Ishikawa (cell line): ENCODE measurements at regions not wholly inside any gene's neighbourhood (a gene's known extent, or its start where the extent isn't known, plus 50 kb on each side); places are given as distances from the start of the nearest gene placed in this dataset.

Experiments used
- CEBPB ChIP-seq: IDR thresholded peaks from 2 replicates; pipeline ENCODE4 v1.6.1; 2012
- CREB1 ChIP-seq: IDR thresholded peaks from 2 replicates; pipeline ENCODE4 v1.6.1; 2012; ENCODE audit warnings: low read depth
- EGR1 ChIP-seq: IDR thresholded peaks from 2 replicates; pipeline ENCODE4 v1.6.1; 2012
- EP300 ChIP-seq: IDR thresholded peaks from 2 replicates; pipeline ENCODE4 v1.6.1; 2012; ENCODE audit warnings: borderline replicate concordance
- FOXM1 ChIP-seq: IDR thresholded peaks from 2 replicates; pipeline ENCODE4 v1.6.1; 2012; ENCODE audit warnings: low read depth, borderline replicate concordance
- NFIC ChIP-seq: IDR thresholded peaks from 2 replicates; pipeline ENCODE4 v1.6.1; 2012
- RAD21 ChIP-seq: IDR thresholded peaks from 2 replicates; pipeline ENCODE4 v1.6.1; 2012; ENCODE audit warnings: low read depth
- TAF1 ChIP-seq: IDR thresholded peaks from 2 replicates; pipeline ENCODE4 v1.6.1; 2012; ENCODE audit warnings: low read depth, mild to moderate bottlenecking
- TCF12 ChIP-seq: IDR thresholded peaks from 2 replicates; pipeline ENCODE4 v1.6.1; 2012; ENCODE audit warnings: low read depth
- TEAD4 ChIP-seq: IDR thresholded peaks from 2 replicates; pipeline ENCODE4 v1.6.1; 2012
- YY1 ChIP-seq: IDR thresholded peaks from 2 replicates; pipeline ENCODE4 v1.6.1; 2012; ENCODE audit warnings: low read depth
- ZBTB7A ChIP-seq: IDR thresholded peaks from 2 replicates; pipeline ENCODE4 v1.6.1; 2012; ENCODE audit warnings: low read depth
- TF ChIP-seq, protein P1 (sequence below): IDR thresholded peaks from 2 replicates; pipeline ENCODE4 v1.6.1; 2012
- TF ChIP-seq, protein P2 (sequence below): IDR thresholded peaks from 2 replicates; pipeline ENCODE4 v1.6.1; 2012; ENCODE audit warnings: low read depth, mild to moderate bottlenecking
- TF ChIP-seq, protein P3 (sequence below): IDR thresholded peaks from 2 replicates; pipeline ENCODE4 v1.6.1; 2012

DNA sequence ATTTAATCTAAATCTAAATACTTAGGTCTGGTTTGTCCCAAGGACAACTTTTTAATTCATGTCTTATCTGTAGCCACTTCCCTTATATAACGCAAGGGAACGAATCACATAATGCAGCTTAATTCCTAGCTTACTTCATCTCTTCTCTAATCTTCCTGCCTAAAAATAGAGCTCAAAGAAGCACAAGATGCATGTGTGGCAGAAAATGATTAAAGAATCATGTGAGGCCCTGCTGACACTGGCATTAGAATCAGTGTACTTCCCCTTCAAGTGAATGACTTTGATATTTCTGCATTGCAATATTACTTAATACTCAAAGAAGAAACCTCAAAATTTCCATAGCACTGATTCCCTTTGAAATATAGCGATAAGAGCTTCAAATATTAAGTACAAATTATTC is 317.9 kb upstream of the FTMT start:
- TF ChIP-seq ZBTB7A (no peak), TAF1 (no peak), EP300 (no peak), CREB1 (no peak), YY1 (no peak), EGR1 (no peak), NFIC (no peak), FOXM1 (no peak), RAD21 (no peak), TEAD4 (no peak), TCF12 (no peak), CEBPB (no peak)
- TF ChIP-seq, protein P1, sequence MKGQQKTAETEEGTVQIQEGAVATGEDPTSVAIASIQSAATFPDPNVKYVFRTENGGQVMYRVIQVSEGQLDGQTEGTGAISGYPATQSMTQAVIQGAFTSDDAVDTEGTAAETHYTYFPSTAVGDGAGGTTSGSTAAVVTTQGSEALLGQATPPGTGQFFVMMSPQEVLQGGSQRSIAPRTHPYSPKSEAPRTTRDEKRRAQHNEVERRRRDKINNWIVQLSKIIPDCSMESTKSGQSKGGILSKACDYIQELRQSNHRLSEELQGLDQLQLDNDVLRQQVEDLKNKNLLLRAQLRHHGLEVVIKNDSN = no peak
- TF ChIP-seq, protein P2, sequence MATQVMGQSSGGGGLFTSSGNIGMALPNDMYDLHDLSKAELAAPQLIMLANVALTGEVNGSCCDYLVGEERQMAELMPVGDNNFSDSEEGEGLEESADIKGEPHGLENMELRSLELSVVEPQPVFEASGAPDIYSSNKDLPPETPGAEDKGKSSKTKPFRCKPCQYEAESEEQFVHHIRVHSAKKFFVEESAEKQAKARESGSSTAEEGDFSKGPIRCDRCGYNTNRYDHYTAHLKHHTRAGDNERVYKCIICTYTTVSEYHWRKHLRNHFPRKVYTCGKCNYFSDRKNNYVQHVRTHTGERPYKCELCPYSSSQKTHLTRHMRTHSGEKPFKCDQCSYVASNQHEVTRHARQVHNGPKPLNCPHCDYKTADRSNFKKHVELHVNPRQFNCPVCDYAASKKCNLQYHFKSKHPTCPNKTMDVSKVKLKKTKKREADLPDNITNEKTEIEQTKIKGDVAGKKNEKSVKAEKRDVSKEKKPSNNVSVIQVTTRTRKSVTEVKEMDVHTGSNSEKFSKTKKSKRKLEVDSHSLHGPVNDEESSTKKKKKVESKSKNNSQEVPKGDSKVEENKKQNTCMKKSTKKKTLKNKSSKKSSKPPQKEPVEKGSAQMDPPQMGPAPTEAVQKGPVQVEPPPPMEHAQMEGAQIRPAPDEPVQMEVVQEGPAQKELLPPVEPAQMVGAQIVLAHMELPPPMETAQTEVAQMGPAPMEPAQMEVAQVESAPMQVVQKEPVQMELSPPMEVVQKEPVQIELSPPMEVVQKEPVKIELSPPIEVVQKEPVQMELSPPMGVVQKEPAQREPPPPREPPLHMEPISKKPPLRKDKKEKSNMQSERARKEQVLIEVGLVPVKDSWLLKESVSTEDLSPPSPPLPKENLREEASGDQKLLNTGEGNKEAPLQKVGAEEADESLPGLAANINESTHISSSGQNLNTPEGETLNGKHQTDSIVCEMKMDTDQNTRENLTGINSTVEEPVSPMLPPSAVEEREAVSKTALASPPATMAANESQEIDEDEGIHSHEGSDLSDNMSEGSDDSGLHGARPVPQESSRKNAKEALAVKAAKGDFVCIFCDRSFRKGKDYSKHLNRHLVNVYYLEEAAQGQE = no peak
- TF ChIP-seq, protein P3, sequence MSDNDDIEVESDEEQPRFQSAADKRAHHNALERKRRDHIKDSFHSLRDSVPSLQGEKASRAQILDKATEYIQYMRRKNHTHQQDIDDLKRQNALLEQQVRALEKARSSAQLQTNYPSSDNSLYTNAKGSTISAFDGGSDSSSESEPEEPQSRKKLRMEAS = no peak

DNA sequence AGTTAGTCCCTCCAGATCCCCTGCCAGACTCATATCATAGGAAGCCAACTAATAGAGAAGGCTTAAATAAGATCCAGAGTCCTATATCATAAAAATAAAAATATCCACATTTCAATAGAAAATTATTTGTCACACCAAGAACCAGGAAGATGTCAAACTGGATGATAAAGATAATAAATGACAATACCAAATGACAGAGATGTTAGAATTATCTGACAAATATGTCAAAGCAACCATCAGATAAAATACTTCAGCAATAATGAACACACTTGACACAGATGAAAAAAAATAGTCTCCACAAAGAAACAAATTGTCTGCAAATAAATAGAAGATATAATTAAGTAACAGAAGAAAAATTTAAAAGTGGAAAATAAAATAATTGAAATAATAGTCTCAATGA is 300.7 kb upstream of the FTMT start:
- TF ChIP-seq TAF1 (no peak), CEBPB (no peak), NFIC (no peak), ZBTB7A (no peak), EP300 (no peak), YY1 (no peak), TCF12 (no peak), RAD21 (no peak), FOXM1 (no peak), EGR1 (no peak), CREB1 (no peak), TEAD4 (no peak)
- TF ChIP-seq, protein P1 = no peak
- TF ChIP-seq, protein P3 = no peak
- TF ChIP-seq, protein P2 = no peak

- TF ChIP-seq TCF12 = no peak
Observed at GRCh38 chr5:121559832-121560231, 291.9 kb upstream of the FTMT start.

DNA sequence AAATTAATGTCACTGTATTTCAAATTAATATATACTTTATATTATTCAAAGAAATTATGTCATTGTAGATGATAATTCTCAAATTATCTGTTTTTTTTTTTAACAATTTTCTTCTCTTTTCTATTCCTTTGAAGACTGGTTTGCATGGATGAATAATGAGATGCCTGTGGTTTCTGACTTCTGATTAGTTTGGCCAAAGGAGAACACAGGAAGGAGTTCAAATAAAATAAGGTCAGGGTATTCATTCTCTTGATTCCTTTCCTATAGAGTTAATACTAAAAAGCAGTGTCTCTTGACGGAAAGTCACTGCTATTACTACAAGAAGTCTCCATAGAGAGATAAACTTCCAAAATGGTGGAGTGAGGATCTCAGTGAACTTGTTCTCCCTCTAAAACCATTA is 279.6 kb upstream of the FTMT start:
- TF ChIP-seq, protein P2 = no peak
- TF ChIP-seq EGR1 = no peak
- no peak for TF ChIP-seq TAF1
- TF ChIP-seq FOXM1 = no peak
- TF ChIP-seq YY1 = no peak
- TF ChIP-seq NFIC = no peak
- TF ChIP-seq, protein P1 = no peak
- no peak for TF ChIP-seq ZBTB7A
- TF ChIP-seq, protein P3 = no peak
- no peak for TF ChIP-seq EP300
